HEK293T (cell line): ENCODE measurements at regions not wholly inside any gene's neighbourhood (a gene's known extent, or its start where the extent isn't known, plus 50 kb on each side); places are given as distances from the start of the nearest gene placed in this dataset.

Experiments
- ELF4 ChIP-seq: fragments of 450-650 bp; IDR thresholded peaks from 2 replicates; pipeline ENCODE4 v1.6.1; 2017; ENCODE audit warnings: antibody characterized with exemption
- FOXK2 ChIP-seq: fragments of 450-650 bp; IDR thresholded peaks from 2 replicates; pipeline ENCODE4 v1.6.1; 2016; ENCODE audit warnings: mild to moderate bottlenecking
- FOXM1 ChIP-seq: fragments of 450-650 bp; IDR thresholded peaks from 2 replicates; pipeline ENCODE4 v1.6.1; 2017; ENCODE audit warnings: mild to moderate bottlenecking, borderline replicate concordance
- HDGF ChIP-seq: fragments of 450-650 bp; IDR thresholded peaks from 2 replicates; pipeline ENCODE4 v1.6.1; 2017; ENCODE audit warnings: antibody characterized with exemption, borderline replicate concordance
- L3MBTL2 ChIP-seq: fragments of 450-650 bp; conservative IDR thresholded peaks from 2 replicates; pipeline ENCODE4 v1.6.1; 2016; ENCODE audit warnings: mild to moderate bottlenecking
- NFRKB ChIP-seq: fragments of 450-650 bp; IDR thresholded peaks from 2 replicates; pipeline ENCODE4 v1.6.1; 2016; ENCODE audit warnings: mild to moderate bottlenecking, moderate library complexity
- SP1 ChIP-seq: fragments of 450-650 bp; IDR thresholded peaks from 2 replicates; pipeline ENCODE4 v1.6.1; 2017
- TARDBP ChIP-seq: fragments of 450-650 bp; IDR thresholded peaks from 2 replicates; pipeline ENCODE4 v1.6.1; 2016
- ZNF384 ChIP-seq: fragments of 450-650 bp; IDR thresholded peaks from 2 replicates; pipeline ENCODE4 v1.6.1; 2016
- TF ChIP-seq, protein P1 (sequence below): fragments of 450-650 bp; IDR thresholded peaks from 2 replicates; pipeline ENCODE4 v1.6.1; 2016

- TF ChIP-seq SP1 (no peak), ELF4 (no peak), NFRKB (no peak), ZNF384 (no peak), FOXK2 (no peak), FOXM1 (no peak), L3MBTL2 (no peak), HDGF (no peak), TARDBP (no peak)
- TF ChIP-seq, protein P1, sequence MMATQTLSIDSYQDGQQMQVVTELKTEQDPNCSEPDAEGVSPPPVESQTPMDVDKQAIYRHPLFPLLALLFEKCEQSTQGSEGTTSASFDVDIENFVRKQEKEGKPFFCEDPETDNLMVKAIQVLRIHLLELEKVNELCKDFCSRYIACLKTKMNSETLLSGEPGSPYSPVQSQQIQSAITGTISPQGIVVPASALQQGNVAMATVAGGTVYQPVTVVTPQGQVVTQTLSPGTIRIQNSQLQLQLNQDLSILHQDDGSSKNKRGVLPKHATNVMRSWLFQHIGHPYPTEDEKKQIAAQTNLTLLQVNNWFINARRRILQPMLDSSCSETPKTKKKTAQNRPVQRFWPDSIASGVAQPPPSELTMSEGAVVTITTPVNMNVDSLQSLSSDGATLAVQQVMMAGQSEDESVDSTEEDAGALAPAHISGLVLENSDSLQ, result no peak
These were observed 57.4 kb upstream of the GRID2 start for GRCh38 chr4:92246384-92246783.
